Uterus (tissue), 3 donors: ENCODE measurements at regions not wholly inside any gene's neighbourhood (a gene's known extent, or its start where the extent isn't known, plus 50 kb on each side); places are given as distances from the start of the nearest gene placed in this dataset.

Source experiments
- DNase-seq, 2 donors: peaks; one replicate each; pipeline ENCODE4 v3.0.0-alpha.2; 2019 to 2020
- H3K27ac ChIP-seq, 2 donors: fragments of 200-600 bp; sonication (generic); 1 replicate in 1 of 2; 2 replicates in 1 of 2; pipeline ENCODE4 v1.5.1; 2016 to 2018
- H3K27me3 ChIP-seq, 2 donors: fragments of 200-600 bp; sonication (generic); one replicate each; pipeline ENCODE4 v1.5.1; 2018 to 2019; ENCODE audit warnings: control low read depth in 1 of 2
- H3K36me3 ChIP-seq, 2 donors: fragments of 200-600 bp; sonication (generic); one replicate each; pipeline ENCODE4 v1.5.1; 2019; ENCODE audit warnings: control low read depth in 1 of 2
- H3K4me1 ChIP-seq, 2 donors: fragments of 200-600 bp; sonication (generic); one replicate each; pipeline ENCODE4 v1.5.1; 2018 to 2019; ENCODE audit warnings: control low read depth in 1 of 2
- H3K4me3 ChIP-seq, 2 donors: fragments of 200-600 bp; sonication (generic); 1 replicate in 1 of 2; 2 replicates in 1 of 2; pipeline ENCODE4 v1.5.1; 2018 to 2019; ENCODE audit warnings: mild to moderate bottlenecking in 1 of 2
- H3K9me3 ChIP-seq, 2 donors: fragments of 200-600 bp; sonication (generic); one replicate each; pipeline ENCODE4 v1.5.1; 2019; ENCODE audit warnings: control low read depth in 1 of 2
- POLR2A ChIP-seq, 2 donors: fragments of 450-650 bp; IDR thresholded peaks; one replicate each; pipeline ENCODE4 v1.6.1; 2016; ENCODE audit warnings: antibody characterized with exemption in 2 of 2, mild to moderate bottlenecking in 1 of 2, moderate library complexity in 1 of 2
- intact Hi-C: fragments of 100-400 bp; cut with DNase I; formaldehyde crosslinking; loops from one replicate; pipeline ENCODE4 v1.15.1; 2023; ENCODE audit warnings: low total_unique reads
- TF ChIP-seq, protein P1 (sequence below), 4 experiments: fragments of 200-600 bp in 2 of 4; fragments of 450-650 bp in 2 of 4; sonication (generic) in 2 of 4; IDR thresholded peaks; one replicate each; pipeline ENCODE4 v1.5.1; 2016 to 2019; ENCODE audit warnings: antibody characterized with exemption in 4 of 4, mild to moderate bottlenecking in 2 of 4, moderate library complexity in 1 of 4
- donor health status: DM: yes; HTN: yes; CAD: no.

GRCh38 chr7:156107957-156108356, 295.7 kb upstream of the SHH start:
- H3K4me3 ChIP-seq, result no peak overlapping the region
- no peak for TF ChIP-seq POLR2A (IDR thresholded peaks at IDR 0.05)
- TF ChIP-seq, protein P1, sequence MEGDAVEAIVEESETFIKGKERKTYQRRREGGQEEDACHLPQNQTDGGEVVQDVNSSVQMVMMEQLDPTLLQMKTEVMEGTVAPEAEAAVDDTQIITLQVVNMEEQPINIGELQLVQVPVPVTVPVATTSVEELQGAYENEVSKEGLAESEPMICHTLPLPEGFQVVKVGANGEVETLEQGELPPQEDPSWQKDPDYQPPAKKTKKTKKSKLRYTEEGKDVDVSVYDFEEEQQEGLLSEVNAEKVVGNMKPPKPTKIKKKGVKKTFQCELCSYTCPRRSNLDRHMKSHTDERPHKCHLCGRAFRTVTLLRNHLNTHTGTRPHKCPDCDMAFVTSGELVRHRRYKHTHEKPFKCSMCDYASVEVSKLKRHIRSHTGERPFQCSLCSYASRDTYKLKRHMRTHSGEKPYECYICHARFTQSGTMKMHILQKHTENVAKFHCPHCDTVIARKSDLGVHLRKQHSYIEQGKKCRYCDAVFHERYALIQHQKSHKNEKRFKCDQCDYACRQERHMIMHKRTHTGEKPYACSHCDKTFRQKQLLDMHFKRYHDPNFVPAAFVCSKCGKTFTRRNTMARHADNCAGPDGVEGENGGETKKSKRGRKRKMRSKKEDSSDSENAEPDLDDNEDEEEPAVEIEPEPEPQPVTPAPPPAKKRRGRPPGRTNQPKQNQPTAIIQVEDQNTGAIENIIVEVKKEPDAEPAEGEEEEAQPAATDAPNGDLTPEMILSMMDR (IDR thresholded peaks at IDR 0.05), result no peak
- no peaks in the 10 kb centered on the region for H3K27me3 ChIP-seq
- H3K36me3 ChIP-seq, result no peaks in the 10 kb centered on the region
- no peaks in the 10 kb centered on the region for H3K9me3 ChIP-seq
- no peak for DNase-seq
- intact Hi-C loops, result no loop called here
- H3K27ac ChIP-seq, result no peak overlapping the region
- no peaks in the 10 kb centered on the region for H3K4me1 ChIP-seq

DNA sequence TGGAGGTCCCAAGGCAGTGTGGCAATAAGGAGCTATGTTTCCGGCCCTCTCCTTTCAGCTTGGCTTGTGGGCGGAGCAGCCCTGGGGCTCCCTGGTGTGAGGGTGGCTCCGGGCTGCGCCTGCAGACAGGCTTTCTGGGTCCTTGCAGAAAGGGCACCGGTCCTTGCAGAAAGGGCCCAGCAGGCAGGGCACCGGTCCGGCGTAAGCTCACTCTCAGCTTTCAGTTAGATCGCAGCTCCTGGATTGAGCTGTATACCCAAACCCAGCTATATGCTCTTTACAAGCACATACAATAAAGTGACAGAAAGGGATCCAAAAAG, 293.8 kb upstream of the SHH start:
- DNase-seq, result no peak
- Histone ChIP-seq H3K4me3 (no peak overlapping the region), H3K4me1 (no peaks in the 10 kb centered on the region), H3K9me3 (no peaks in the 10 kb centered on the region), H3K27me3 (no peaks in the 10 kb centered on the region), H3K27ac (no peak overlapping the region), H3K36me3 (no peaks in the 10 kb centered on the region)
- TF ChIP-seq, protein P1 (IDR thresholded peaks at IDR 0.05), result no peak
- intact Hi-C loops, result no loop called here

- Histone ChIP-seq H3K27me3 (no peaks in the 10 kb centered on the region), H3K9me3 (no peaks in the 10 kb centered on the region), H3K4me1 (no peaks in the 10 kb centered on the region), H3K27ac (no peak overlapping the region), H3K4me3 (no peak overlapping the region), H3K36me3 (no peaks in the 10 kb centered on the region)
- intact Hi-C loops, result no loop called here
- TF ChIP-seq POLR2A (IDR thresholded peaks at IDR 0.05), result no peak
- TF ChIP-seq, protein P1 (IDR thresholded peaks at IDR 0.05), result no peak
- DNase-seq, result no peak
These were observed 293.3 kb upstream of the SHH start for GRCh38 chr7:156105337-156106106.

- no peaks in the 10 kb centered on the region for H3K27me3 ChIP-seq
- H3K4me1 ChIP-seq, result no peaks in the 10 kb centered on the region
- no peak overlapping the region for H3K27ac ChIP-seq
- H3K9me3 ChIP-seq, result no peaks in the 10 kb centered on the region
- intact Hi-C loops, result no loop called here
- TF ChIP-seq, protein P1 (IDR thresholded peaks at IDR 0.05), result no peak
- no peak for TF ChIP-seq POLR2A (IDR thresholded peaks at IDR 0.05)
- no peaks in the 10 kb centered on the region for H3K36me3 ChIP-seq
- no peak overlapping the region for H3K4me3 ChIP-seq
- DNase-seq, result no peak
These were observed 292.5 kb upstream of the SHH start for GRCh38 chr7:156104501-156105336.

- no peak for TF ChIP-seq POLR2A (IDR thresholded peaks at IDR 0.05)
- TF ChIP-seq, protein P1 (IDR thresholded peaks at IDR 0.05), result no peak
- Histone ChIP-seq H3K9me3 (no peaks in the 10 kb centered on the region), H3K4me3 (no peak overlapping the region), H3K27me3 (no peaks in the 10 kb centered on the region), H3K27ac (no peak overlapping the region), H3K36me3 (no peaks in the 10 kb centered on the region), H3K4me1 (no peaks in the 10 kb centered on the region)
- DNase-seq, result no peak
- intact Hi-C loops, result no loop called here
These were observed 290.0 kb upstream of the SHH start for GRCh38 chr7:156102267-156102666.
